Esophagus squamous epithelium (tissue), 4 donors: ENCODE measurements at regions not wholly inside any gene's neighbourhood (a gene's known extent, or its start where the extent isn't known, plus 50 kb on each side); places are given as distances from the start of the nearest gene placed in this dataset.

Source experiments
- POLR2A ChIP-seq, 4 donors: fragments of 450-650 bp; IDR thresholded peaks; one replicate each; pipeline ENCODE4 v1.6.1; 2017; ENCODE audit warnings: antibody characterized with exemption in 4 of 4, mild to moderate bottlenecking in 4 of 4, moderate library complexity in 3 of 4
- TF ChIP-seq, protein P1 (sequence below), 6 experiments: fragments of 450-650 bp in 4 of 6; fragments of 200-600 bp in 2 of 6; sonication (generic) in 2 of 6; IDR thresholded peaks; one replicate each; pipeline ENCODE4 v1.5.1; 2016 to 2019; ENCODE audit warnings: antibody characterized with exemption in 6 of 6, mild to moderate bottlenecking in 4 of 6, moderate library complexity in 4 of 6

DNA sequence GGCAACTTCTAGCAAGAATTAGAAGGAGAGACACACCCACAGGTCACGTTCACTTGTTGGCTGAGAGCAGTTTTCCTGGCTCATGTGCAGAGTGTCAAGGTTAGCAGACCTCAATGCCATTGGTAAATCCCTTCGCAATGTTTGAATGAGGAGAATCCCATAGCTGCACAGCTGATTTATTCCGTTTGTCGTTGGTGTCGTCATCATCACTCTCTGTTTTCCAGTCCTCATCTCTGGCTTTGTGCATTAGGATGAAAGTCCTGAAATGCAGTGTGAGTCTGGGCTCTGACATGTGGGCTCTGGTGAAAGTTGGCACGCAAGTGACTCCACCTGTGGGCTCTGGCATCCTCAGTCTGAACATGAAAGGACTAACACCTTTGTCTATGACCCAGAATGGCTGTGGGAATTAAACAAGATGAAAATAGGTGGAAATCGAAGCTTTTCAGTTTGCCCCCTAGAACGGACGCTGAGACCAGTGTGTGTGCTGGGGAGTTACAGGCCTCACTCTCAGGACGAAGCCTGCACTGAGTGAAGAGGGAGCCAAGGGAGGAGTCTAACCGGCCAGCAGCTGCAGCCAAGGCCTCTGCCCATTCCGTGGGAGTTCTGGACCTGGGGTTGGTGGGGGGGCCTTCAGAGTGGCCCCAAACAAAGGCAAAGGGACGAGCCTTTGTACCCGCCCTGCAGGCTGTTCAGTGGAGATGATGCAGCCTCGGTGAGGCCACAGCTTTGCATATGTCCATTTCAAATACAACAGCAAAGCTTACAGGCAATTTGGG is 74.8 kb upstream of the ZNF516 start:
- TF ChIP-seq, protein P1, sequence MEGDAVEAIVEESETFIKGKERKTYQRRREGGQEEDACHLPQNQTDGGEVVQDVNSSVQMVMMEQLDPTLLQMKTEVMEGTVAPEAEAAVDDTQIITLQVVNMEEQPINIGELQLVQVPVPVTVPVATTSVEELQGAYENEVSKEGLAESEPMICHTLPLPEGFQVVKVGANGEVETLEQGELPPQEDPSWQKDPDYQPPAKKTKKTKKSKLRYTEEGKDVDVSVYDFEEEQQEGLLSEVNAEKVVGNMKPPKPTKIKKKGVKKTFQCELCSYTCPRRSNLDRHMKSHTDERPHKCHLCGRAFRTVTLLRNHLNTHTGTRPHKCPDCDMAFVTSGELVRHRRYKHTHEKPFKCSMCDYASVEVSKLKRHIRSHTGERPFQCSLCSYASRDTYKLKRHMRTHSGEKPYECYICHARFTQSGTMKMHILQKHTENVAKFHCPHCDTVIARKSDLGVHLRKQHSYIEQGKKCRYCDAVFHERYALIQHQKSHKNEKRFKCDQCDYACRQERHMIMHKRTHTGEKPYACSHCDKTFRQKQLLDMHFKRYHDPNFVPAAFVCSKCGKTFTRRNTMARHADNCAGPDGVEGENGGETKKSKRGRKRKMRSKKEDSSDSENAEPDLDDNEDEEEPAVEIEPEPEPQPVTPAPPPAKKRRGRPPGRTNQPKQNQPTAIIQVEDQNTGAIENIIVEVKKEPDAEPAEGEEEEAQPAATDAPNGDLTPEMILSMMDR (IDR thresholded peaks at IDR 0.05): no peak
- TF ChIP-seq POLR2A (IDR thresholded peaks at IDR 0.05): no peak
